Activated naive CD4-positive, alpha-beta T cell treated with anti-CD3 and anti-CD28 coated beads for 36 hours (primary cell): ENCODE measurements at regions not wholly inside any gene's neighbourhood (a gene's known extent, or its start where the extent isn't known, plus 50 kb on each side); places are given as distances from the start of the nearest gene placed in this dataset.
A peak's percentile ranks its signal among the peaks of the same experiment; 100 is the strongest.

Experiments
- CTCF ChIA-PET: fragments of 350-600 bp; sonication (Branson Sonifier 250); formaldehyde crosslinking; loops from one replicate; lab custom pipeline; 2021; ENCODE audit warnings: antibody characterized with exemption; lab: Charles Lee
- DNase-seq: peaks from one replicate; pipeline ENCODE4 v3.0.0-alpha.2; 2020
- H3K27ac Mint-ChIP-seq: one replicate; pipeline ENCODE4 v1.8.0; 2021; ENCODE audit warnings: mild to moderate bottlenecking, mixed read lengths
- H3K27me3 Mint-ChIP-seq: one replicate; pipeline ENCODE4 v1.8.0; 2021; ENCODE audit warnings: low read depth, mixed read lengths
- H3K36me3 Mint-ChIP-seq: one replicate; pipeline ENCODE4 v1.8.0; 2021; ENCODE audit warnings: low read depth, mixed read lengths
- H3K4me1 Mint-ChIP-seq: one replicate; pipeline ENCODE4 v1.8.0; 2021; ENCODE audit warnings: low read depth, mixed read lengths
- H3K4me3 Mint-ChIP-seq: one replicate; pipeline ENCODE4 v1.8.0; 2021; ENCODE audit warnings: mild to moderate bottlenecking, moderate library complexity, mixed read lengths
- H3K9me3 Mint-ChIP-seq: one replicate; pipeline ENCODE4 v1.8.0; 2021; ENCODE audit warnings: mixed read lengths
- intact Hi-C: fragments of 100-400 bp; cut with micrococcal nuclease; formaldehyde crosslinking; loops from one replicate; pipeline ENCODE4 v1.15.1; 2023

GRCh38 chr6:170159022-170159965 lies 131.6 kb downstream of the DLL1 start:
- no peaks in the 10 kb centered on the region for H3K36me3 Mint-ChIP-seq
- intact Hi-C loops: no loop called here
- H3K4me3 Mint-ChIP-seq: no peak overlapping the region
- no peaks in the 10 kb centered on the region for H3K27me3 Mint-ChIP-seq
- peaks cover 6% of the 10 kb centered on the region for H3K4me1 Mint-ChIP-seq
- no peaks in the 10 kb centered on the region for H3K9me3 Mint-ChIP-seq
- no peak overlapping the region for H3K27ac Mint-ChIP-seq
- CTCF ChIA-PET: no interaction called here
- no peak for DNase-seq

DNA sequence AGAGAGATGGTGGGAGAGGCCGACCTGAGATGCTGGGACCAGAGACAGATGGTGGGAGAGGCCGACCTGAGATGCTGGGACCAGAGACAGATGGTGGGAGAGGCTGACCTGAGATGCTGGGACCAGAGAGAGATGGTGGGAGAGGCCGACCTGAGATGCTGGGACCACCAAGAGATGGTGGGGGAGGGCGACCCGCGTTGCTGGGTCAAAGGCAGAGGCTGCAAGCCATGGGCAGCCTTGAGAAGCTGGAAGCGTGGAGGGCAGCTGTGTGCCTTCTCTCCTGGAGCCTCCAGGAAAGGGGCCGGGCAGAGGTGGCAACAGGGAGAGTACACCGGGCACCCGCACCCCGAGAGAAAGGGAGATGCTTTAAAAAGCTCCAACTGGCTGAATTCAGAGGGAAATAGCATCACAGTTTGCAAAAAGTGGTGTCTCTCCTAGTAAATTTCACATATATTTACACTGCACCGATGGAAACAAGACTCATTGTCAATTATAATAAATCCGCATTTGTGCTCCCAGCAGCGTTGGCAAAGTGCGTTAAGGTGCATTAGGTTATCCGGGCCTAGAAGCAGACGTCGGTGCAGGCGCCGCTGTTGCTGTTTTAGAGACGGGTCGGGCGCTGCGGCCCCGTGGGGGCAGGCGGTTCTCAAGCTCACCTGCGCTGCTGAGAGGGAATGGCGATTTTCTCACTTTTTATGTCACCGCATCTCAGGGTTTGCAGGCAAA lies 132.4 kb downstream of the DLL1 start:
- H3K4me3 Mint-ChIP-seq: no peak overlapping the region
- H3K4me1 Mint-ChIP-seq: peaks cover 6% of the 10 kb centered on the region
- intact Hi-C loops: no loop called here
- CTCF ChIA-PET: no interaction called here
- no peak overlapping the region for H3K27ac Mint-ChIP-seq
- no peak for DNase-seq
- H3K36me3 Mint-ChIP-seq: no peaks in the 10 kb centered on the region
- H3K27me3 Mint-ChIP-seq: no peaks in the 10 kb centered on the region
- H3K9me3 Mint-ChIP-seq: no peaks in the 10 kb centered on the region

- DNase-seq: no peak
- no peaks in the 10 kb centered on the region for H3K36me3 Mint-ChIP-seq
- H3K27ac Mint-ChIP-seq: no peak overlapping the region
- H3K4me3 Mint-ChIP-seq: no peak overlapping the region
- peaks cover 3% of the 10 kb centered on the region for H3K4me1 Mint-ChIP-seq
- intact Hi-C loops: no loop called here
- CTCF ChIA-PET: no interaction called here
- no peaks in the 10 kb centered on the region for H3K27me3 Mint-ChIP-seq
- no peaks in the 10 kb centered on the region for H3K9me3 Mint-ChIP-seq
These were observed 133.2 kb downstream of the DLL1 start for GRCh38 chr6:170157567-170158218.

DNA sequence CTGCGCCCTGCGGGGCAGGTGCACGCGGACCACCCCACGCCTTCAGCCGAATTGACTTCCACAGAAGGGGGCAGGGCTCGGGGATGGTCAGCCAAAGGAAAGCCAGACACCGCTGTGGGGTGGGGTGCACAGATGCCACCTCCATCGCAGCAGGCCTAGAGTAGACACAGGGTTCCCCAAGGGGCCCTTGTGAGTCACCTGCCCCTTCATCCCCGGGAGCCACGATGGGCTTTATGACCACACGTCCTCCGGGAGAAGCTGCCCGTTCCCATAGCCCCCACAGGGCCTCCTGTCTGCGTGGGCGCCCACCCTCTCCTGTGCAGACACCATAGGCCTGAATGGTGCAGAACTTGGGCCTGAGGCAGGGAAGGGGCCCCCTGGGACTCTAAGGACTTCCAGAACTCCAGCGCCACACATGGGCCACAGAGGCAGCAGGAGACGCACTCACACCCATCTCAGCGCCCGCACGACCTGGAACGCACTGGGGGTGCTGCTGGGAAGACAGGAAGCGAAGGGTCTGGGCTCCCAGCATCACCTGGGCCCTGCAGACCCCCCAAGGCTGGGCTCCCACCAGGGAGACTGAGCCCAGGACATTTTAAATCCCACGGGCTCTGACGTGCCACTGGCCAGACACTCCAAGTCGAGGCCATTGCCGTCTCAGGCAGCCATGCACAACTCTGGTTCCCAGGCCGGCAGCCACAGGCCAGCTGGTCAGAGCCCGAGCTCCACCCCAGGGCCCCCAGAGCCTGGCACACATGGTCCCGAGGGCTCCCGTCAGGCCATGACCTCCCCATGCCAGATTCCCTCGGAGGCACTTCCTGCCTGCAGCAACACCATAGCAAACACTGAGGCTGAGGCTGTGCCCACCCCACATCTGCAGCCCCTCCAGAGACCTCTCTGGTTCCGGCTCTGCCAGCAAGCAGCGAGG lies 134.2 kb downstream of the DLL1 start:
- no peak overlapping the region for H3K27ac Mint-ChIP-seq
- DNase-seq: no peak
- no peaks in the 10 kb centered on the region for H3K9me3 Mint-ChIP-seq
- intact Hi-C loops: no loop called here
- CTCF ChIA-PET: no interaction called here
- H3K36me3 Mint-ChIP-seq: no peaks in the 10 kb centered on the region
- no peak overlapping the region for H3K4me3 Mint-ChIP-seq
- peaks cover 3% of the 10 kb centered on the region for H3K27me3 Mint-ChIP-seq
- no peaks in the 10 kb centered on the region for H3K4me1 Mint-ChIP-seq

- intact Hi-C loops: no loop called here
- Mint-ChIP-seq H3K9me3 (no peaks in the 10 kb centered on the region), H3K4me1 (no peaks in the 10 kb centered on the region), H3K36me3 (no peaks in the 10 kb centered on the region), H3K4me3 (no peak overlapping the region), H3K27ac (no peak overlapping the region), H3K27me3 (peaks cover 3% of the 10 kb centered on the region)
- CTCF ChIA-PET: no interaction called here
- DNase-seq: no peak
These were observed 135.2 kb downstream of the DLL1 start for GRCh38 chr6:170155464-170156196.

- no peak overlapping the region for H3K4me3 Mint-ChIP-seq
- no peaks in the 10 kb centered on the region for H3K36me3 Mint-ChIP-seq
- H3K27ac Mint-ChIP-seq: no peak overlapping the region
- no peak for DNase-seq
- no peaks in the 10 kb centered on the region for H3K9me3 Mint-ChIP-seq
- CTCF ChIA-PET: interaction anchor here (0.7 kb wide), 1 partner anchor 104 kb away, joined by 3 read pairs; no protein-coding TSS in a partner anchor
- H3K27me3 Mint-ChIP-seq: peaks cover 3% of the 10 kb centered on the region
- intact Hi-C loops: no loop called here
- peaks cover 2% of the 10 kb centered on the region for H3K4me1 Mint-ChIP-seq
These were observed 137.2 kb downstream of the DLL1 start for GRCh38 chr6:170153436-170154319.

DNA sequence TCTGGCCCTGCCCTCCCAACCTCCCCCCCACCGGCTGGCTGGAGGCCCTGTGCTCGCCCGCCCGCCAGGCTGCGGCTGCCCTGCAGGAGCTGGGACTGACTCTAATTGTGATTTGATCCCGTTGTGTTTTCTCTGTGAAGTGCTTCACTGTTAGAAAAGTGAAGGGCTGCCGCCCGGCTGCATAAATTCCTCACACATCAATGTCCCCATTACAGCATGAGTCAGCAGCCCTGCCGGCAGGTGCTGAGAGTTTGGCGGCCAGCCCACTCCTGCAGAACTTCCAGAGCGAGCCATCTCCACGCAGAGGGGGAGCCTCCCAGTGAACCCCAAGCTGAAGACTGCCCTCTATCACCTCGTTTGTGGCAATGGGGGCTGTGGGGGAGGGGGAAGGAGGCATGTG lies 137.9 kb downstream of the DLL1 start:
- Mint-ChIP-seq H3K4me3 (no peak overlapping the region), H3K9me3 (no peaks in the 10 kb centered on the region), H3K27me3 (peaks cover 3% of the 10 kb centered on the region), H3K4me1 (peaks cover 9% of the 10 kb centered on the region), H3K27ac (no peak overlapping the region), H3K36me3 (no peaks in the 10 kb centered on the region)
- intact Hi-C loops: no loop called here
- peak; percentile 27 for DNase-seq
- CTCF ChIA-PET: no interaction called here

- peaks cover 3% of the 10 kb centered on the region for H3K27me3 Mint-ChIP-seq
- H3K4me3 Mint-ChIP-seq: no peak overlapping the region
- peaks cover 15% of the 10 kb centered on the region for H3K4me1 Mint-ChIP-seq
- no peaks in the 10 kb centered on the region for H3K9me3 Mint-ChIP-seq
- H3K36me3 Mint-ChIP-seq: no peaks in the 10 kb centered on the region
- peak; percentile 33 for DNase-seq
- CTCF ChIA-PET: no interaction called here
- no peak overlapping the region for H3K27ac Mint-ChIP-seq
- intact Hi-C loops: no loop called here
These were observed 138.6 kb downstream of the DLL1 start for GRCh38 chr6:170152124-170152926.

DNA sequence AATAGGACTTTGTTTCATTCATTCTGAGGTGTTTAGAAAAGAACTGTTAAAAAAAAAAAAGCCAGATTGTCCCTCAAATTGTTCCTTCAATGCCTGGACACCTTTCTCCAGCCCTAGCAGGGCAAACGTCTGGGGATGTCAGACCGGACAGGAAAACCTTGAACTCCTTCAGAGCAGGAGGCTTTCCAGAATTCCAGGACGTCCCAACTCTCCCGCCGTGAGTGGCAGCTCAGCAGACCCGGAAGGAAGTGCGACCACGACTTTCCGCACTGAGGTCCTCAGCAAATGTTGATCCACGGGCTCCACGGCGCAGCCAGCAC lies 139.1 kb downstream of the DLL1 start:
- H3K27me3 Mint-ChIP-seq: peaks cover 3% of the 10 kb centered on the region
- DNase-seq: no peak
- intact Hi-C loops: no loop called here
- H3K4me1 Mint-ChIP-seq: peaks cover 21% of the 10 kb centered on the region
- no peak overlapping the region for H3K4me3 Mint-ChIP-seq
- CTCF ChIA-PET: no interaction called here
- no peaks in the 10 kb centered on the region for H3K9me3 Mint-ChIP-seq
- H3K27ac Mint-ChIP-seq: no peak overlapping the region
- no peaks in the 10 kb centered on the region for H3K36me3 Mint-ChIP-seq

DNA sequence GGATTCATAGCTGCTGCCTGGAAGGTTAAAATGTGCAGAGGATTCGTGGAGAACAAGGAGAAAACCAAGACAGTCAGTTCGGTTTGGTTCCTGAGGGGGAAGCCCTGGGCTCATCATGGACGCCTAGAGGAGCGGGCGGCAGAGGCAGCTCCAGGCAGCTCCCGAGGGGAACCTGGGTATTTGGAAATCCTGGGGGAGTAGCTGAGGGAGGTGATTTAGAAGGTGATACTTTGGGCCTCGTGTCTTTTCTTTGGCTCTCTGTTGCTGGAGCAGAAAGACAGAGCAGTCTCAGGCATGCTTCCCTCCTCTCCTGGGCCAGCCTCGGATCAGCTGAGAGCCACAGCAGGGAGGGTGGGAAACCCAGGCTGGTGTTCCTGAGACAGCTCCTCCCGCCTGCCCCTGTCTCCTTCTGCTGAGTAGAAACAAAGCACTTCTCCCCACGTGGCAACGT lies 139.5 kb downstream of the DLL1 start:
- Mint-ChIP-seq H3K4me1 (peaks cover 24% of the 10 kb centered on the region), H3K27me3 (peaks cover 3% of the 10 kb centered on the region), H3K36me3 (no peaks in the 10 kb centered on the region), H3K9me3 (no peaks in the 10 kb centered on the region), H3K27ac (no peak overlapping the region), H3K4me3 (no peak overlapping the region)
- CTCF ChIA-PET: no interaction called here
- intact Hi-C loops: no loop called here
- DNase-seq: no peak
